Fibroblast of peridontal ligament (primary cell): ENCODE measurements at regions not wholly inside any gene's neighbourhood (a gene's known extent, or its start where the extent isn't known, plus 50 kb on each side); places are given as distances from the start of the nearest gene placed in this dataset.

Experiments used
- DNase-seq: peaks from one replicate; pipeline ENCODE4 v3.0.0-alpha.2; 2010; ENCODE audit errors: extremely low read depth

GRCh38 chr20:39277185-39277584, 315.0 kb downstream of the DHX35 start:
- no peak for DNase-seq

- DNase-seq = no peak
These were observed 308.9 kb downstream of the DHX35 start for GRCh38 chr20:39270837-39271604.

GRCh38 chr20:39269493-39270217, 307.5 kb downstream of the DHX35 start:
- DNase-seq = no peak

- peak; percentile 2 for DNase-seq
These were observed 306.9 kb downstream of the DHX35 start for GRCh38 chr20:39268981-39269461.

GRCh38 chr20:39268491-39268951, 306.4 kb downstream of the DHX35 start:
- DNase-seq = no peak

GRCh38 chr20:39266989-39267388, 304.8 kb downstream of the DHX35 start:
- no peak for DNase-seq

- peak; percentile 57 for DNase-seq
These were observed 302.5 kb downstream of the DHX35 start for GRCh38 chr20:39264506-39265172.

- peak; percentile 9 for DNase-seq
These were observed 300.9 kb downstream of the DHX35 start for GRCh38 chr20:39263076-39263475.

- DNase-seq = no peak
These were observed 297.7 kb downstream of the DHX35 start for GRCh38 chr20:39259808-39260207.

- no peak for DNase-seq
These were observed 297.1 kb downstream of the DHX35 start for GRCh38 chr20:39259010-39259803.

GRCh38 chr20:39258253-39258652, 296.1 kb downstream of the DHX35 start:
- DNase-seq = no peak

GRCh38 chr20:39253051-39253755, 291.1 kb downstream of the DHX35 start:
- no peak for DNase-seq

GRCh38 chr20:39252035-39252434, 289.9 kb downstream of the DHX35 start:
- DNase-seq = no peak

GRCh38 chr20:39249798-39250197, 287.7 kb downstream of the DHX35 start:
- DNase-seq = no peak

- DNase-seq = no peak
These were observed 286.8 kb downstream of the DHX35 start for GRCh38 chr20:39248862-39249485.

GRCh38 chr20:39248171-39248861, 286.2 kb downstream of the DHX35 start:
- no peak for DNase-seq

GRCh38 chr20:39246436-39246835, 284.3 kb downstream of the DHX35 start:
- DNase-seq = no peak

- DNase-seq = no peak
These were observed 283.7 kb downstream of the DHX35 start for GRCh38 chr20:39245685-39246311.

GRCh38 chr20:39243962-39244361, 281.8 kb downstream of the DHX35 start:
- no peak for DNase-seq
